Retinal pigment epithelial cell (primary cell): ENCODE measurements at regions not wholly inside any gene's neighbourhood (a gene's known extent, or its start where the extent isn't known, plus 50 kb on each side); places are given as distances from the start of the nearest gene placed in this dataset.
A peak's percentile ranks its signal among the peaks of the same experiment; 100 is the strongest.

ENCODE experiments used
- DNase-seq: peaks from one replicate; pipeline ENCODE4 v3.0.0-alpha.2; 2010; ENCODE audit warnings: low read depth
- H3K4me3 ChIP-seq: 2 replicates; pipeline ENCODE4 v1.5.1; 2011; ENCODE audit warnings: mild to moderate bottlenecking, low read length, control low read depth, moderate library complexity
- CTCF ChIP-seq: conservative IDR thresholded peaks from 2 replicates; pipeline ENCODE4 v1.5.1; 2011; ENCODE audit warnings: low read depth, low read length, control low read depth, inconsistent platforms

- no peak for DNase-seq
- H3K4me3 ChIP-seq: no peak overlapping the region
- no peak for TF ChIP-seq CTCF
These were observed 72.3 kb upstream of the ERCC6L2 start for GRCh38 chr9:95803197-95803596.

- no peak overlapping the region for H3K4me3 ChIP-seq
- TF ChIP-seq CTCF: no peak
- no peak for DNase-seq
These were observed 73.7 kb upstream of the ERCC6L2 start for GRCh38 chr9:95801797-95802196.

GRCh38 chr9:95796029-95796428 is 79.5 kb upstream of the ERCC6L2 start:
- TF ChIP-seq CTCF: no peak
- DNase-seq: no peak
- no peak overlapping the region for H3K4me3 ChIP-seq

GRCh38 chr9:95793924-95794828 is 81.3 kb upstream of the ERCC6L2 start:
- peak; percentile 63 for DNase-seq
- no peak overlapping the region for H3K4me3 ChIP-seq
- no peak for TF ChIP-seq CTCF

- H3K4me3 ChIP-seq: no peak overlapping the region
- no peak for TF ChIP-seq CTCF
- DNase-seq: no peak
These were observed 83.8 kb upstream of the ERCC6L2 start for GRCh38 chr9:95791695-95792094.

- no peak for DNase-seq
- H3K4me3 ChIP-seq: no peak overlapping the region
- no peak for TF ChIP-seq CTCF
These were observed 84.2 kb upstream of the ERCC6L2 start for GRCh38 chr9:95791286-95791685.

GRCh38 chr9:95788521-95788991 is 86.9 kb upstream of the ERCC6L2 start:
- DNase-seq: no peak

More at GRCh38 chr9:95788521-95788991, 86.9 kb upstream of the ERCC6L2 start:
- TF ChIP-seq CTCF: no peak
- no peak overlapping the region for H3K4me3 ChIP-seq
